ENCODE measurements at regions not wholly inside any gene's neighbourhood (a gene's known extent, or its start where the extent isn't known, plus 50 kb on each side); places are given as distances from the start of the nearest gene placed in this dataset.

- no peaks in the 10 kb centered on the region for H3K4me1 Mint-ChIP-seq (ENCODE audit: low read depth)
- ChIA-PET POLR2A (no interaction called here), CTCF (no interaction called here)
- no peaks in the 10 kb centered on the region for H3K27me3 Mint-ChIP-seq (ENCODE audit: low read depth)
- no peak overlapping the region for H3K27ac Mint-ChIP-seq
- DNase-seq (no peak), ATAC-seq (no peak)
- H3K9me3 Mint-ChIP-seq (ENCODE audit: insufficient read depth): no peaks in the 10 kb centered on the region
- H3K4me3 Mint-ChIP-seq: no peak overlapping the region
- no peaks in the 10 kb centered on the region for H3K36me3 Mint-ChIP-seq (ENCODE audit: low read depth)
Measured at GRCh38 chr2:76268902-76269620, 558.3 kb upstream of the GCFC2 start.

DNA sequence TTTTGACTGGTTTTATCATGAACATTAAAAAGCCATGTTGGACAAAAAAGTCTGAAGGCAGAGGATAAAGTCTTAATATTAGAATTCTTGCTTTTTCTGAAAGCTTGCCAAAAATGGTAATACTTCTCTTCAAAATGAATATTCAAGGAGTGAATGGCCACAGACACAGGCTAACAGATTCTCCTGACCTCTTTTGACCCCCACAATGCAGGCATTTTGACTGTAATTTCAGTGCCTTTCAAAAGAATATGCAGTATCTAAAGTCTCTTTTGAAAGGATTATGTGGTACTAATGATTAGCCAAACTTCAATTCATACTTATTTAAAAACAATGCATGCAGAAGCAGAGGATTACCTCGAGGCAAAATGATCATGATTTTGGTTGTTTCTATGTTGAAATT, 557.8 kb upstream of the GCFC2 start:
- DNase-seq (no peak), ATAC-seq (no peak)
- ChIA-PET CTCF (no interaction called here), POLR2A (no interaction called here)
- no peaks in the 10 kb centered on the region for H3K36me3 Mint-ChIP-seq (ENCODE audit: low read depth)
- H3K27ac Mint-ChIP-seq: no peak overlapping the region
- H3K4me3 Mint-ChIP-seq: no peak overlapping the region
- H3K27me3 Mint-ChIP-seq (ENCODE audit: low read depth): no peaks in the 10 kb centered on the region
- H3K4me1 Mint-ChIP-seq (ENCODE audit: low read depth): no peaks in the 10 kb centered on the region
- H3K9me3 Mint-ChIP-seq (ENCODE audit: insufficient read depth): no peaks in the 10 kb centered on the region

DNA sequence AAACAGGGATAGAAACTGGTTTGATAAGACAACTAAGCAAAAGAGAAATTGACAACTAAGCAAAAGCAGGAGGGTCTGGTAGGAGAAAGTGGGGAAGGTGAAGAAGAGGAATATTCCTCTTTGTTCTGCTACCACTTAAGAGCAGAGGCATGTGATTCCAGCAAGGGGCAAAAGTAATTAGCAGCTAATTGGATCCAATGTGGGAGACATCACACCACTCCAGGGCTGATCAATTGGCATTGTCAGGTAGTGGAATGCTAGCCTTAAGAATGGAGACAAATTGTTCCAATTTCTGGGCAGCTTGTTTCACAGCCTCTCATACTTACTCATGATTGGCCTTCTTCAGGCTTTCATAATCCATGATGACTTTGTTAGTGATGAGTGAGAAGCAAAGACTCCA, 547.1 kb upstream of the GCFC2 start:
- Mint-ChIP-seq H3K27ac (no peak overlapping the region), H3K36me3 (ENCODE audit: low read depth) (no peaks in the 10 kb centered on the region), H3K4me3 (no peak overlapping the region), H3K4me1 (ENCODE audit: low read depth) (no peaks in the 10 kb centered on the region), H3K27me3 (ENCODE audit: low read depth) (no peaks in the 10 kb centered on the region), H3K9me3 (ENCODE audit: insufficient read depth) (peaks cover 3% of the 10 kb centered on the region)
- DNase-seq (no peak), ATAC-seq (no peak)
- ChIA-PET POLR2A (no interaction called here), CTCF (no interaction called here)

DNA sequence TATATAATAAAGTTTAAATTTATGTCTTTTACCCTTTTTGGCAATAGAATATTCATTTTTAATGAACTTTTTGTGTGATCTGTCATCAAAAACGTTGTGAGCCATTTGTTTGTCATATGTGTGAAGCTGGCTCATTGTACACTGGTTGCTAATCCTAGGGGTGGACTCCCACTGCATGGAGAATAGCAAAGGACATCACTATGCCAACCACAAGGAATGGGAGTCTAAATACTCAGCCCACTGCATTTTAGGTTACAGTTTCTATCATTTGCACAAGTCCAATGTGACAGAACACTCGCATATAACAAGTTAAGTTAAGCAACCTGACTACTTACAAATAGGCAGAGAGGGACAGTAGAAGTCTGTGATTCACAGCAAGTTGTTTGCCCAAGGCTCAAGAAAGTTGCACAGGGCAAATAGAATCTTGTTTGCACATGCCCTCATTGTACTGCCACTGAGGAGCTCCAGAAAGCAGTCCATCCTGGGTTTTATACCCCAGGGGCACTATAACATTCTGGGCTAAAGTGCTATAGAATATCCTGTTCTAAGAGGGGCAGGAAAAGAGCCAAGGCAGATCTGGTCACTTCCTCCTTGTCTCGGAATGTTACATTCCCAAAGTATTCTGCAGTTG, 545.9 kb upstream of the GCFC2 start:
- ATAC-seq: no peak
- CTCF ChIA-PET: no interaction called here

GRCh38 chr2:76252704-76253103, 542.0 kb upstream of the GCFC2 start:
- no peak overlapping the region for H3K27ac Mint-ChIP-seq
- ATAC-seq (no peak), DNase-seq (no peak)
- H3K27me3 Mint-ChIP-seq (ENCODE audit: low read depth): no peaks in the 10 kb centered on the region
- no peaks in the 10 kb centered on the region for H3K4me1 Mint-ChIP-seq (ENCODE audit: low read depth)
- CTCF ChIA-PET: no interaction called here
- POLR2A ChIA-PET: no interaction called here
- H3K9me3 Mint-ChIP-seq (ENCODE audit: insufficient read depth): no peaks in the 10 kb centered on the region
- no peak overlapping the region for H3K4me3 Mint-ChIP-seq
- no peaks in the 10 kb centered on the region for H3K36me3 Mint-ChIP-seq (ENCODE audit: low read depth)

More for the DNA sequence above, 545.9 kb upstream of the GCFC2 start:
- peaks cover 3% of the 10 kb centered on the region for H3K9me3 Mint-ChIP-seq (ENCODE audit: insufficient read depth)
- H3K4me3 Mint-ChIP-seq: no peak overlapping the region
- no peaks in the 10 kb centered on the region for H3K4me1 Mint-ChIP-seq (ENCODE audit: low read depth)
- POLR2A ChIA-PET: no interaction called here
- no peaks in the 10 kb centered on the region for H3K36me3 Mint-ChIP-seq (ENCODE audit: low read depth)
- DNase-seq: no peak
- H3K27me3 Mint-ChIP-seq (ENCODE audit: low read depth): no peaks in the 10 kb centered on the region
- H3K27ac Mint-ChIP-seq: no peak overlapping the region

DNA sequence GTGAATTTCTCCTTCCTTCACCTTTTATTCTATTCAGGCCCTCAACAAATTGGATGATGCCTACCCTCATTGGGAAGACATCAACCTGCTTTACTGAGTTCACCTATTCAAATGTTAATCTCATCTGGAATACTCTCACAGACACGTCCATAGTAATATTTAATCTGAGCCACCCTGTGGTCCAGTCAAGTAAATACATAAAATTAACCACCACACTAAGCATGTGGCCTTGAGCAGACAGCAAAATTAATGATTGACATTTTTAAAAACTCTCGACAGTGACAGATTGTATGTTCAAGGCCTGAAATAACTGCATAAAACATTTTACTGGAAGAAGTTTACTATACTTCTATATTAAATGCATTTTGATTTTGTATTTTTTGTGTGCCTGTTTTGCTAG, 540.6 kb upstream of the GCFC2 start:
- no peaks in the 10 kb centered on the region for H3K27me3 Mint-ChIP-seq (ENCODE audit: low read depth)
- H3K4me1 Mint-ChIP-seq (ENCODE audit: low read depth): no peaks in the 10 kb centered on the region
- CTCF ChIA-PET: no interaction called here
- H3K9me3 Mint-ChIP-seq (ENCODE audit: insufficient read depth): no peaks in the 10 kb centered on the region
- no peaks in the 10 kb centered on the region for H3K36me3 Mint-ChIP-seq (ENCODE audit: low read depth)
- no peak overlapping the region for H3K27ac Mint-ChIP-seq
- DNase-seq (no peak), ATAC-seq (no peak)
- no peak overlapping the region for H3K4me3 Mint-ChIP-seq
- POLR2A ChIA-PET: no interaction called here

- Mint-ChIP-seq H3K27me3 (ENCODE audit: low read depth) (no peaks in the 10 kb centered on the region), H3K9me3 (ENCODE audit: insufficient read depth) (no peaks in the 10 kb centered on the region), H3K4me3 (no peak overlapping the region), H3K36me3 (ENCODE audit: low read depth) (no peaks in the 10 kb centered on the region), H3K27ac (no peak overlapping the region), H3K4me1 (ENCODE audit: low read depth) (no peaks in the 10 kb centered on the region)
- DNase-seq: no peak
- no peak for ATAC-seq
- ChIA-PET CTCF (no interaction called here), POLR2A (no interaction called here)
Measured at GRCh38 chr2:76247006-76247405, 536.3 kb upstream of the GCFC2 start.

DNA sequence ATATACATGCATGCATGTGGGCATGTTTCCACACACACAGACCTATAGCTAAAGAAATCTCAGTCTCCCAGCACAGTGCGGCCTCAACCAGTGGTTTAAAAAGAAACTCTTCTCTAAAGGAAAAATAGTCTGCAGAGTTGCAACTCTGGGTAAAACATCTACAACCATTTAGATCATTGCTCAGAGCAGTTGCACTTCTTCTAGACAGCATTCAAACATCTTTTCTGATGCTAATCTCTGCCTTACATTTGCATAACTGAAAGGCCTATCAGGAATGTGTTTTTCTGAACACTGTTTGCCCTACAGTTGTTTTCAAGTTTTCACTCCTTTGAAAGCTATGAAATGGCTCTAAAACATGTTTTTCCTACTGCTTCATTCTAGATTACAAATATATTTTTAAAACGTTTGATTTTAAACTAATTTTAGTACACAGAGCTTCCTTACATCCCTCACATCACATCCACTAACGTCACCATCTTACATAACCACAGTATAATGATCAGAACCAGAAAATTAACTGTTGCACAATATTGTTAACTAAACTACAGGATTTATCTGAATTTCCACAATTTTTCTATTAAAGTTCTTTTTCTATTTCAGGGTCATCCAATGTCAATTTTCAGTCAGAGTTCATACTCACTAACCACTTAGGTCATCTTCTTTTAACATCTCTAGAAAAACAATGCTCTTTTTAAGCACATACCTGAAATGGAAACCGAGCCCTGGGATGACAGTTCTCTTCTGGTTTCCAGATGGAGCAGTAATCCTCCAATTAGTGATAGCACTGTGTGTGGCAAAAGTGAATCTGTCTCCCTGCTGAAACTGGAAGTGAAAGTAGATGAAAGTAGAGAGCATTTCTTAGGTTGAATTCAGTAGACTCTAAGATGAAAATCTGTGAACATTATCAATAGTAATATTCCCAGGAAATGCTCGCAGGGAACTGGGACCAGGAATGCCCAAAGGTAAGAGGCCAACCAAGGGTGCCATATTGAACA, 501.6 kb upstream of the GCFC2 start:
- peaks cover 3% of the 10 kb centered on the region for H3K9me3 Mint-ChIP-seq (ENCODE audit: insufficient read depth)
- POLR2A ChIA-PET: no interaction called here
- no peak for ATAC-seq

DNA sequence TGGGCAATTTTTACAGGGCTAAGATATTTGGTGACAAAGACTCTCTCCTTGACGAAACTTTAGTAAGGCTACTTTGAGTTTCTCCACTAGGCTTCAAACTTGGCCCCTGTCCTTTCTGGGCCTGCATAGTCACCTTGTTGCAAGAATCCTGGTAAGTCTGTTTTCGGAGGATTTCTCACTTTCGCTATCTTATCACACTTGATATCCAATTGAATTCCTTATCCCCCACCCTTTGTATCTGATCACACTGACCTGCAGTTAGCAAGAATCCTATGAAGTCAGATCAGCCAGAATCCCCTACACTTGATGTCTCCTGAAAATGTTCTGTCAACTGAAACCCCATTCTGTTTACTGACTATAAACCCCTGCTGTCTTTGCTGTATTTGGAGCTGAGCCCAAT, 499.8 kb upstream of the GCFC2 start:
- H3K9me3 Mint-ChIP-seq (ENCODE audit: insufficient read depth): peaks cover 3% of the 10 kb centered on the region
- H3K36me3 Mint-ChIP-seq (ENCODE audit: low read depth): no peaks in the 10 kb centered on the region
- ChIA-PET CTCF (no interaction called here), POLR2A (no interaction called here)
- H3K27ac Mint-ChIP-seq: no peak overlapping the region
- no peaks in the 10 kb centered on the region for H3K4me1 Mint-ChIP-seq (ENCODE audit: low read depth)
- ATAC-seq: no peak
- no peak for DNase-seq
- H3K4me3 Mint-ChIP-seq: no peak overlapping the region
- no peaks in the 10 kb centered on the region for H3K27me3 Mint-ChIP-seq (ENCODE audit: low read depth)

More for the DNA sequence above, 501.6 kb upstream of the GCFC2 start:
- Mint-ChIP-seq H3K27ac (no peak overlapping the region), H3K4me1 (ENCODE audit: low read depth) (no peaks in the 10 kb centered on the region), H3K27me3 (ENCODE audit: low read depth) (no peaks in the 10 kb centered on the region), H3K36me3 (ENCODE audit: low read depth) (no peaks in the 10 kb centered on the region), H3K4me3 (no peak overlapping the region)
- no peak for DNase-seq
- CTCF ChIA-PET: no interaction called here

- DNase-seq: no peak
- Mint-ChIP-seq H3K4me3 (no peak overlapping the region), H3K27ac (no peak overlapping the region), H3K27me3 (ENCODE audit: low read depth) (no peaks in the 10 kb centered on the region), H3K4me1 (ENCODE audit: low read depth) (no peaks in the 10 kb centered on the region), H3K9me3 (ENCODE audit: insufficient read depth) (no peaks in the 10 kb centered on the region), H3K36me3 (ENCODE audit: low read depth) (no peaks in the 10 kb centered on the region)
- ChIA-PET CTCF (no interaction called here), POLR2A (no interaction called here)
- ATAC-seq: no peak
Measured at GRCh38 chr2:76204048-76204447, 493.3 kb upstream of the GCFC2 start.

- ATAC-seq (no peak), DNase-seq (no peak)
- Mint-ChIP-seq H3K4me1 (ENCODE audit: low read depth) (no peaks in the 10 kb centered on the region), H3K4me3 (no peak overlapping the region), H3K36me3 (ENCODE audit: low read depth) (no peaks in the 10 kb centered on the region), H3K9me3 (ENCODE audit: insufficient read depth) (no peaks in the 10 kb centered on the region), H3K27ac (no peak overlapping the region), H3K27me3 (ENCODE audit: low read depth) (no peaks in the 10 kb centered on the region)
- ChIA-PET POLR2A (no interaction called here), CTCF (no interaction called here)
Measured at GRCh38 chr2:76202866-76203265, 492.2 kb upstream of the GCFC2 start.

DNA sequence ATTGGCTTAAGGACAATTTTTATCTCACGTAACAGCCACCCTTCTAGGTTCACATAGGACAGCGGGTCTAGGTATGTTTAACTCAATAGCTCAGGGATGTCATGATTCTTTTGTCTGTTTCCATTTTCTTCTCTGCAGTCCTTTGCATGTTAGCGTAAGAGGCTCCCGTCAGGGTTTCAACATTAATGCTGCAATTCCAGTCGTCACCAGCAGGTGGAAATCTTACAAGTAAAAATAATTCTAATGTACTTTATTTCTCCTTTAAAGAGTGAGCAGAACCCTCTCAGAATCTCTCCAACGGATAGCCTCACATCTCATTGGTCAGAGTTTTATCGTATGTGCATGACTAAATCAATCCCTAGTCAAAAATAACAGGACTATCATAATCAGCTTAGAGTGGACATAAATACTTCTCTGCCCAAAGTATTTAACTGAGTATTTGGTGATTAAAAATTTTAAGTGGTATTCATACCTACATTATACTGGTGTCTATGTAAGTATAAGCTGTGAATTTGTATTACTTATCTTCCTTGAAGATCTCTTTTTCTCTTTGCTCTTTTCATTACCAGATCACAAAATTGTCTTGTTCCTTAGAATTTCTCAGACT, 487.2 kb upstream of the GCFC2 start:
- no peaks in the 10 kb centered on the region for H3K36me3 Mint-ChIP-seq (ENCODE audit: low read depth)
- CTCF ChIA-PET: interaction anchor here (1.5 to 2.0 kb wide), 2 partner anchors 27 to 402 kb away, joined by 3 to 7 read pairs; no protein-coding TSS in a partner anchor

More for the DNA sequence above, 487.2 kb upstream of the GCFC2 start:
- POLR2A ChIA-PET: no interaction called here
- DNase-seq (peak; percentile 60), ATAC-seq (no peak)
- Mint-ChIP-seq H3K4me3 (no peak overlapping the region), H3K27me3 (ENCODE audit: low read depth) (no peaks in the 10 kb centered on the region), H3K9me3 (ENCODE audit: insufficient read depth) (no peaks in the 10 kb centered on the region), H3K4me1 (ENCODE audit: low read depth) (no peaks in the 10 kb centered on the region), H3K27ac (no peak overlapping the region)

Data from activated CD8-positive, alpha-beta T cell treated with anti-CD3 and anti-CD28 coated beads, Interleukin-2, amount 10 ng/mL, durations not matched to agents 7 days and 5 days (primary cell).